SK-N-SH treated with all-trans-retinoic acid at 6 μM for 48 hours (cell line): ENCODE measurements at regions not wholly inside any gene's neighbourhood (a gene's known extent, or its start where the extent isn't known, plus 50 kb on each side); places are given as distances from the start of the nearest gene placed in this dataset.

Experiments
- ARNTL ChIP-seq: fragments of 450-650 bp; formaldehyde crosslinking; IDR thresholded peaks from 2 replicates; pipeline ENCODE4 v1.5.0; 2020; ENCODE audit warnings: low read depth, mild to moderate bottlenecking, moderate library complexity, borderline replicate concordance
- CSDC2 ChIP-seq: fragments of 250-450 bp; sonication (Bioruptor Pico); IDR thresholded peaks from 2 replicates; pipeline ENCODE4 v1.5.0; 2020; ENCODE audit warnings: mild to moderate bottlenecking, moderate library complexity
- RARB ChIP-seq: fragments of 250-450 bp; sonication (Bioruptor Pico); IDR thresholded peaks from 2 replicates; pipeline ENCODE4 v1.8.0; 2021; ENCODE audit warnings: mild to moderate bottlenecking, moderate library complexity
- ZNF565 ChIP-seq: fragments of 450-650 bp; formaldehyde crosslinking; conservative IDR thresholded peaks from 2 replicates; pipeline ENCODE4 v1.5.0; 2020; ENCODE audit warnings: low read depth, mild to moderate bottlenecking, moderate library complexity

GRCh38 chrX:39245024-39245423, 443.8 kb downstream of the MID1IP1 start:
- TF ChIP-seq CSDC2 (CRISPR knock-in tag) (no peak), ARNTL (CRISPR knock-in tag) (no peak), ZNF565 (CRISPR knock-in tag) (no peak), RARB (CRISPR knock-in tag) (no peak)
